K562 (cell line): ENCODE measurements at regions not wholly inside any gene's neighbourhood (a gene's known extent, or its start where the extent isn't known, plus 50 kb on each side); places are given as distances from the start of the nearest gene placed in this dataset.
A peak's percentile ranks its signal among the peaks of the same experiment; 100 is the strongest.

Experiments
- ATAC-seq: fragments of 200-7000 bp; cut with Tn5 transposase; 3 replicates; pipeline ENCODE4 v1.9.1; 2020; ENCODE audit warnings: moderate library complexity
- BruUV-seq: library from RNA; stranded (reverse); fragments of 400-500 nt; replicated peaks from 2 replicates; lab custom pipeline; 2021; lab: Mats Ljungman, UMichigan
- CTCF ChIA-PET: fragments of 300-600 bp; formaldehyde crosslinking; extraction: SDS; loops from one replicate; lab custom pipeline; 2021; ENCODE audit warnings: low intra/inter-chr PET ratio; lab: Yijun Ruan, JAX
- POLR2A ChIA-PET: fragments of 300-600, 350-650 bp; sonication (Branson Sonifier 250); formaldehyde crosslinking; extraction: SDS; loops from one replicate; lab custom pipeline; 2021; ENCODE audit warnings: antibody characterized with exemption, inconsistent platforms; lab: Yijun Ruan, JAX
- DNase-seq, 4 experiments: peaks; one replicate each; pipeline versions ENCODE4 v3.0.0 to v3.0.0-alpha.2; 2011 to 2018; ENCODE audit warnings: low spot score in 3 of 4, mixed read lengths in 3 of 4; ENCODE audit errors: extremely low read depth in 1 of 4
- FAIRE-seq: peaks from 2 replicates; lab custom pipeline; 2011; peaks lifted over from hg19 to GRCh38; lab: Jason Lieb, UNC
- H2AFZ ChIP-seq: 2 replicates; pipeline ENCODE4 v1.6.0; 2011; ENCODE audit warnings: low read depth, low read length, control low read depth, inconsistent platforms
- H3K27ac ChIP-seq: fragments of 200-600 bp; 3 replicates; pipeline ENCODE4 v1.8.0; 2011; ENCODE audit warnings: low read depth, mild to moderate bottlenecking, control low read depth, inconsistent platforms, low read length, moderate library complexity, mixed read lengths; ENCODE audit errors: extremely low read depth
- H3K27me3 ChIP-seq, 2 experiments: fragments of 300-600 bp in 1 of 2; 2 replicates in 1 of 2; 3 replicates in 1 of 2; pipeline versions ENCODE4 v1.6.0 to v1.8.0; 2011; ENCODE audit warnings: inconsistent platforms in 2 of 2, low read length in 2 of 2, mild to moderate bottlenecking in 1 of 2, mixed read lengths in 1 of 2, moderate library complexity in 1 of 2; ENCODE audit not compliant: control insufficient read depth in 2 of 2, insufficient read depth in 2 of 2
- H3K36me3 ChIP-seq: fragments of 300-600 bp; 3 replicates; pipeline ENCODE4 v1.8.0; 2011; ENCODE audit warnings: mild to moderate bottlenecking, low read length, inconsistent platforms; ENCODE audit not compliant: control insufficient read depth, insufficient read depth
- H3K4me1 ChIP-seq, 2 experiments: fragments of 200-600 bp in 1 of 2; replicated peaks in 1 of 2; 2 replicates in 1 of 2; 3 replicates in 1 of 2; pipeline versions ENCODE4 v1.5.1 to v1.8.0; 2011; ENCODE audit warnings: inconsistent platforms in 2 of 2, low read length in 2 of 2, mild to moderate bottlenecking in 1 of 2, mixed read lengths in 1 of 2, moderate library complexity in 1 of 2; ENCODE audit not compliant: control insufficient read depth in 2 of 2, insufficient read depth in 2 of 2
- H3K4me2 ChIP-seq: 2 replicates; pipeline ENCODE4 v1.6.1; 2011; ENCODE audit warnings: low read length, control low read depth, inconsistent platforms, mixed read lengths; ENCODE audit not compliant: insufficient read depth
- H3K4me3 ChIP-seq: fragments of 200-600 bp; sonication (generic), shearing (Covaris generic); 2 replicates; pipeline ENCODE4 v1.5.1; 2016; ENCODE audit warnings: control low read depth, inconsistent platforms
- H3K79me2 ChIP-seq: fragments of 200-600 bp; 3 replicates; pipeline ENCODE4 v1.8.0; 2011; ENCODE audit warnings: low read length, inconsistent platforms; ENCODE audit not compliant: control insufficient read depth, insufficient read depth
- H3K9ac ChIP-seq, 2 experiments: 2 replicates each; pipeline versions ENCODE4 v1.6.0 to v1.6.1; 2011; ENCODE audit warnings: low read depth in 2 of 2, low read length in 2 of 2, control low read depth in 1 of 2, inconsistent platforms in 1 of 2, mild to moderate bottlenecking in 1 of 2, mixed read lengths in 1 of 2; ENCODE audit not compliant: insufficient read depth in 1 of 2
- H3K9me1 ChIP-seq: one replicate; pipeline ENCODE4 v1.6.0; 2011; ENCODE audit warnings: inconsistent platforms, mild to moderate bottlenecking, low read length, moderate library complexity; ENCODE audit not compliant: control insufficient read depth, insufficient read depth
- H3K9me3 ChIP-seq: replicated peaks from 2 replicates; pipeline ENCODE4 v1.5.1; 2011; ENCODE audit warnings: low read depth, low read length, inconsistent platforms; ENCODE audit not compliant: control insufficient read depth, insufficient read depth
- H4K20me1 ChIP-seq: replicated peaks from 2 replicates; pipeline ENCODE4 v1.6.1; 2011; ENCODE audit warnings: low read length, inconsistent platforms, mixed read lengths; ENCODE audit not compliant: control insufficient read depth, insufficient read depth
- ETS2 ChIP-seq: IDR thresholded peaks from 2 replicates; pipeline ENCODE4 v1.6.1; 2016; ENCODE audit warnings: borderline replicate concordance, missing genetic modification characterization, mild to moderate bottlenecking, moderate library complexity, missing compliant biosample characterization; ENCODE audit not compliant: poor library complexity, severe bottlenecking
- HIVEP1 ChIP-seq: fragments of 250-450 bp; sonication (Bioruptor Pico); IDR thresholded peaks from 2 replicates; pipeline ENCODE4 v1.4.0; 2020; ENCODE audit warnings: mild to moderate bottlenecking
- HNRNPUL1 ChIP-seq: fragments of 200-400 bp; formaldehyde crosslinking; IDR thresholded peaks from 2 replicates; pipeline ENCODE4 v1.6.1; 2017; ENCODE audit warnings: low read length
- L3MBTL2 ChIP-seq: fragments of 450-650 bp; IDR thresholded peaks from 2 replicates; pipeline ENCODE4 v1.6.1; 2016; ENCODE audit warnings: mild to moderate bottlenecking, moderate library complexity
- PTTG1 ChIP-seq: fragments of 450-650 bp; IDR thresholded peaks from 2 replicates; pipeline ENCODE4 v1.6.1; 2016; ENCODE audit warnings: low read depth, mild to moderate bottlenecking, missing genetic modification characterization, missing compliant biosample characterization
- SMARCA4 ChIP-seq: fragments of 450-650 bp; IDR thresholded peaks from 2 replicates; pipeline ENCODE4 v1.6.1; 2016
- SMARCC2 ChIP-seq: fragments of 450-650 bp; IDR thresholded peaks from 2 replicates; pipeline ENCODE4 v1.6.1; 2017; ENCODE audit warnings: antibody characterized with exemption, moderate library complexity, mild to moderate bottlenecking, low read depth
- WGBS: fragments of 100-300 bp; shearing (Covaris generic); methylation state at CpG from one replicate; pipeline ENCODE4 v1.1.6; 2016; ENCODE audit warnings: low coverage, mixed read lengths; ENCODE audit not compliant: insufficient coverage; ENCODE audit errors: missing lambda C conversion rate; 5-methylcytosine and 5-hydroxymethylcytosine counted together
- in situ Hi-C: fragments of 300-500 bp; cut with MboI; formaldehyde crosslinking; loops from 4 replicates; pipeline ENCODE4 v1.15.0; 2018; ENCODE audit warnings: inconsistent platforms, mixed read lengths
- intact Hi-C: fragments of 100-400 bp; cut with micrococcal nuclease; formaldehyde crosslinking; loops from 2 replicates; pipeline ENCODE4 v1.14.2; 2022
- TF ChIP-seq, protein P1 (sequence below): sonication (generic); formaldehyde crosslinking; IDR thresholded peaks from 2 replicates; pipeline ENCODE4 v1.9.0; 2022; ENCODE audit warnings: mild to moderate bottlenecking, missing genetic modification reagents
- TF ChIP-seq, protein P2 (sequence below), 2 experiments: fragments of 150-350 bp in 1 of 2; IDR thresholded peaks; 2 replicates each; pipeline ENCODE4 v1.6.1; 2012 to 2016; ENCODE audit warnings: low read depth in 2 of 2, low read length in 2 of 2, mild to moderate bottlenecking in 1 of 2, moderate library complexity in 1 of 2
- TF ChIP-seq, protein P3 (sequence below): fragments of 200-800 bp; sonication (Bioruptor generic); IDR thresholded peaks from 2 replicates; pipeline ENCODE4 v1.6.1; 2016; ENCODE audit warnings: missing genetic modification characterization, missing compliant biosample characterization

DNA sequence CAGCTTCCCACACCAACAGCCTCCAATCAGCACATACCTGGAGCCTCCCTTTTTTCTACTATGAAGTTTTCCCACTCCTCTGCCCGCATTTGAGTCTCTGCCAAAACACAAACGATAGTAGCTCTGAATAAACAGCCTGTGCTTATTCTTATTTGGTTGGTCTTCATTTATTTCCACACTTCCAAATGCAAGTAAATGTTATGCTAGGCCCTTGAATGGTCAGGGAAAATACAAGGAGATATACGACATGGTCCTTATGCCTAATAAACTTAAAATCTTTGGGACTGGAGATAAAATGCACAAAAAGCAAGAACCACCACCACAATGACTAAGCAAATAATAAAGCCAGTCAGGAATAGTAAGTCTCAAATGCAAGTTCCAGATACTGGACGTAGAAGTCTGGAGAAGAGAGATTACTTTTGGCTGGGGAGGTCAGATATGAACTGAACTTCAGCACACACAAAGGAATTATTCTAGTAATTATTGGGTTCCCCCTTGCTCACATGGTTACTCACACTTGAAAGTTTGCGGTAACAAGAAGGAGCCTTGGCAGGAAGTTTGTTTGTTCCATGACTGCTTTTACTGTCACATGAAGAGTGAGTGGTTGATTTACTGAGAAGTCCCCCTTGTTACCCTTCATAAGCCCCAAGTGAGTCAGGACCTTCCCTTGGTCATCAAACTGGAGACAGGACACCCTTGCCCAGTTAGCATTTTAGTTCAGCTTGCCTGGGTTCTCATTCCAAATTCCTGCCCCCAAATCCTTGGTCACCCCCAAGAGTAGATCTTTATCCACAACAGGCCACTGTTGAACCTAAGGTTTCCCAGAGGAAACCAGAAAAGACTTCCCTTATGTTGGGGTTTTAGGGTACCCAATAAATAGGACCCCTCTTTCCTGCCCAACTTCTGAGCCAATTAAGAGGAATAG lies 511.2 kb upstream of the JARID2 start:
- BruUV-seq, result no TSS peak
- Histone ChIP-seq H3K27ac (peak overlapping the region; percentile 93), H3K36me3 (no peaks in the 10 kb centered on the region), H3K9ac (peak overlapping the region in 1 of 2 experiments; percentile 64; a peak in 2 of 4 replicates), H3K4me1 (peaks cover 6 to 64% of the 10 kb centered on the region in 2 experiments; a peak in 4 of 5 replicates), H4K20me1 (no peaks in the 10 kb centered on the region), H3K4me3 (no peak overlapping the region), H3K79me2 (no peaks in the 10 kb centered on the region), H2AFZ (peak overlapping the region; percentile 57), H3K9me1 (no peaks in the 10 kb centered on the region), H3K27me3 (no peaks in the 10 kb centered on the region), H3K4me2 (peak overlapping the region; percentile 60), H3K9me3 (peaks cover 27% of the 10 kb centered on the region)
- intact Hi-C loops (loop anchor here (2.0 to 10.0 kb wide), 3 partner anchors 24 to 350 kb away; no protein-coding TSS in a partner anchor), in situ Hi-C loops (no loop called here)
- 2% methylated on average over 5 of the region's 5 CpGs for whole genome bisulfite sequencing
- CTCF ChIA-PET, result no interaction called here
- POLR2A ChIA-PET, result interaction anchor here (0.7 to 1.0 kb wide), 2 partner anchors 10 to 34 kb away, joined by 3 read pairs; no protein-coding TSS in a partner anchor
- FAIRE-seq (peak; percentile 94), ATAC-seq (peak; percentile 90), DNase-seq (peak; percentile 70 to 95 (median 78))
- TF ChIP-seq, protein P1, sequence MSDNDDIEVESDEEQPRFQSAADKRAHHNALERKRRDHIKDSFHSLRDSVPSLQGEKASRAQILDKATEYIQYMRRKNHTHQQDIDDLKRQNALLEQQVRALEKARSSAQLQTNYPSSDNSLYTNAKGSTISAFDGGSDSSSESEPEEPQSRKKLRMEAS (CRISPR knock-in tag), result no peak
- TF ChIP-seq, protein P2, sequence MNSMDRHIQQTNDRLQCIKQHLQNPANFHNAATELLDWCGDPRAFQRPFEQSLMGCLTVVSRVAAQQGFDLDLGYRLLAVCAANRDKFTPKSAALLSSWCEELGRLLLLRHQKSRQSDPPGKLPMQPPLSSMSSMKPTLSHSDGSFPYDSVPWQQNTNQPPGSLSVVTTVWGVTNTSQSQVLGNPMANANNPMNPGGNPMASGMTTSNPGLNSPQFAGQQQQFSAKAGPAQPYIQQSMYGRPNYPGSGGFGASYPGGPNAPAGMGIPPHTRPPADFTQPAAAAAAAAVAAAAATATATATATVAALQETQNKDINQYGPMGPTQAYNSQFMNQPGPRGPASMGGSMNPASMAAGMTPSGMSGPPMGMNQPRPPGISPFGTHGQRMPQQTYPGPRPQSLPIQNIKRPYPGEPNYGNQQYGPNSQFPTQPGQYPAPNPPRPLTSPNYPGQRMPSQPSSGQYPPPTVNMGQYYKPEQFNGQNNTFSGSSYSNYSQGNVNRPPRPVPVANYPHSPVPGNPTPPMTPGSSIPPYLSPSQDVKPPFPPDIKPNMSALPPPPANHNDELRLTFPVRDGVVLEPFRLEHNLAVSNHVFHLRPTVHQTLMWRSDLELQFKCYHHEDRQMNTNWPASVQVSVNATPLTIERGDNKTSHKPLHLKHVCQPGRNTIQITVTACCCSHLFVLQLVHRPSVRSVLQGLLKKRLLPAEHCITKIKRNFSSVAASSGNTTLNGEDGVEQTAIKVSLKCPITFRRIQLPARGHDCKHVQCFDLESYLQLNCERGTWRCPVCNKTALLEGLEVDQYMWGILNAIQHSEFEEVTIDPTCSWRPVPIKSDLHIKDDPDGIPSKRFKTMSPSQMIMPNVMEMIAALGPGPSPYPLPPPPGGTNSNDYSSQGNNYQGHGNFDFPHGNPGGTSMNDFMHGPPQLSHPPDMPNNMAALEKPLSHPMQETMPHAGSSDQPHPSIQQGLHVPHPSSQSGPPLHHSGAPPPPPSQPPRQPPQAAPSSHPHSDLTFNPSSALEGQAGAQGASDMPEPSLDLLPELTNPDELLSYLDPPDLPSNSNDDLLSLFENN (IDR thresholded peaks at IDR 0.05; ENCODE audit: low read depth in 2 of 2, low read length in 2 of 2), result peak in 1 of 2 experiments; percentile 99; a peak in 2 of 4 replicates
- no peak for TF ChIP-seq HNRNPUL1
- TF ChIP-seq L3MBTL2, result peak; percentile 84
- TF ChIP-seq ETS2 (tag), result no peak
- TF ChIP-seq SMARCC2, result peak; percentile 98
- TF ChIP-seq, protein P3, sequence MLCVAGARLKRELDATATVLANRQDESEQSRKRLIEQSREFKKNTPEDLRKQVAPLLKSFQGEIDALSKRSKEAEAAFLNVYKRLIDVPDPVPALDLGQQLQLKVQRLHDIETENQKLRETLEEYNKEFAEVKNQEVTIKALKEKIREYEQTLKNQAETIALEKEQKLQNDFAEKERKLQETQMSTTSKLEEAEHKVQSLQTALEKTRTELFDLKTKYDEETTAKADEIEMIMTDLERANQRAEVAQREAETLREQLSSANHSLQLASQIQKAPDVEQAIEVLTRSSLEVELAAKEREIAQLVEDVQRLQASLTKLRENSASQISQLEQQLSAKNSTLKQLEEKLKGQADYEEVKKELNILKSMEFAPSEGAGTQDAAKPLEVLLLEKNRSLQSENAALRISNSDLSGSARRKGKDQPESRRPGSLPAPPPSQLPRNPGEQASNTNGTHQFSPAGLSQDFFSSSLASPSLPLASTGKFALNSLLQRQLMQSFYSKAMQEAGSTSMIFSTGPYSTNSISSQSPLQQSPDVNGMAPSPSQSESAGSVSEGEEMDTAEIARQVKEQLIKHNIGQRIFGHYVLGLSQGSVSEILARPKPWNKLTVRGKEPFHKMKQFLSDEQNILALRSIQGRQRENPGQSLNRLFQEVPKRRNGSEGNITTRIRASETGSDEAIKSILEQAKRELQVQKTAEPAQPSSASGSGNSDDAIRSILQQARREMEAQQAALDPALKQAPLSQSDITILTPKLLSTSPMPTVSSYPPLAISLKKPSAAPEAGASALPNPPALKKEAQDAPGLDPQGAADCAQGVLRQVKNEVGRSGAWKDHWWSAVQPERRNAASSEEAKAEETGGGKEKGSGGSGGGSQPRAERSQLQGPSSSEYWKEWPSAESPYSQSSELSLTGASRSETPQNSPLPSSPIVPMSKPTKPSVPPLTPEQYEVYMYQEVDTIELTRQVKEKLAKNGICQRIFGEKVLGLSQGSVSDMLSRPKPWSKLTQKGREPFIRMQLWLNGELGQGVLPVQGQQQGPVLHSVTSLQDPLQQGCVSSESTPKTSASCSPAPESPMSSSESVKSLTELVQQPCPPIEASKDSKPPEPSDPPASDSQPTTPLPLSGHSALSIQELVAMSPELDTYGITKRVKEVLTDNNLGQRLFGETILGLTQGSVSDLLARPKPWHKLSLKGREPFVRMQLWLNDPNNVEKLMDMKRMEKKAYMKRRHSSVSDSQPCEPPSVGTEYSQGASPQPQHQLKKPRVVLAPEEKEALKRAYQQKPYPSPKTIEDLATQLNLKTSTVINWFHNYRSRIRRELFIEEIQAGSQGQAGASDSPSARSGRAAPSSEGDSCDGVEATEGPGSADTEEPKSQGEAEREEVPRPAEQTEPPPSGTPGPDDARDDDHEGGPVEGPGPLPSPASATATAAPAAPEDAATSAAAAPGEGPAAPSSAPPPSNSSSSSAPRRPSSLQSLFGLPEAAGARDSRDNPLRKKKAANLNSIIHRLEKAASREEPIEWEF (CRISPR knock-in tag), result peak; percentile 76; the same call in 1 of the 2 replicates
- 0 out of 2 replicates have a peak, but pooled peaks have one; percentile 3 for TF ChIP-seq PTTG1 (tag)
- TF ChIP-seq HIVEP1 (CRISPR knock-in tag), result peak; percentile 81; the same call in 1 of the 2 replicates
- peak; percentile 99 for TF ChIP-seq SMARCA4
